Fibroblast of lung (primary cell): ENCODE measurements at regions not wholly inside any gene's neighbourhood (a gene's known extent, or its start where the extent isn't known, plus 50 kb on each side); places are given as distances from the start of the nearest gene placed in this dataset.
"Not testable (repeated sequence)": the region's sequence is repeated elsewhere in the genome, so short reads cannot be mapped to it uniquely, and the experiment has no call there.

Source experiments
- CTCF ChIP-seq, 2 donors: IDR thresholded peaks in 1 of 2; conservative IDR thresholded peaks in 1 of 2; 1 replicate in 1 of 2; 2 replicates in 1 of 2; pipeline ENCODE4 v1.5.1; 2011 to 2012; ENCODE audit warnings: low read length in 2 of 2, control low read depth in 1 of 2, inconsistent platforms in 1 of 2, low read depth in 1 of 2, mild to moderate bottlenecking in 1 of 2
- EZH2 ChIP-seq: IDR thresholded peaks from 2 replicates; pipeline ENCODE4 v1.5.1; 2012; ENCODE audit warnings: low read length, control low read depth, mild to moderate bottlenecking; ENCODE audit errors: missing control alignments

DNA sequence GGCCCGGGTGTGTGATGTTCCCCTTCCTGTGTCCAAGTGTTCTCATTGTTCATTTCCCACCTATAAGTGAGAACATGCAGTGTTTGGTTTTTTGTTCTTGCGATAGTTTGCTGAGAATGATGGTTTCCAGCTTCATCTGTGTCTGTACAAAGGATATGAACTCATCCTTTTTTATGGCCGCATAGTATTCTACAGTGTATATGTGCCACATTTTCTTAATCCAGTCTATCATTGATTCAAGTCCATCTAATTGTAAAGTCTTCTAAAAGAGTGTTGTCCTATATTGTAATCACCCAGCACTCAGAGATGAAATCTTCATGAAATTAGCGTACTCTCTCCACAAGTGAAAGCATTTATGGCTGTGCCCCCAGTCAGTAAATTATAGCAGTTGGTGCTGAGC is 1096.6 kb downstream of the UQCRFS1 start:
- not testable (repeated sequence) for TF ChIP-seq CTCF (conservative IDR thresholded peaks at IDR 0.05 in 1 of 2, IDR thresholded peaks at IDR 0.05 in 1 of 2; ENCODE audit: low read depth in 1 of 2, low read length in 2 of 2); EZH2
